KG1 (cell line): ENCODE measurements at regions not wholly inside any gene's neighbourhood (a gene's known extent, or its start where the extent isn't known, plus 50 kb on each side); places are given as distances from the start of the nearest gene placed in this dataset.
"Not testable (repeated sequence)": the region's sequence is repeated elsewhere in the genome, so short reads cannot be mapped to it uniquely, and the experiment has no call there.

Source experiments
- DNase-seq: peaks from one replicate; lab custom pipeline; 2025; lab: John Stamatoyannopoulos, UW

- DNase-seq: no peak
These were observed 308.3 kb downstream of the TSN start for GRCh38 chr2:122063716-122064115.

GRCh38 chr2:122070241-122070731 lies 314.8 kb downstream of the TSN start:
- no peak for DNase-seq

GRCh38 chr2:122072666-122073065 lies 317.2 kb downstream of the TSN start:
- no peak for DNase-seq

GRCh38 chr2:122074201-122074600 lies 318.8 kb downstream of the TSN start:
- DNase-seq: no peak

- DNase-seq: no peak
These were observed 319.9 kb downstream of the TSN start for GRCh38 chr2:122075381-122075780.

GRCh38 chr2:122077114-122077513 lies 321.7 kb downstream of the TSN start:
- DNase-seq: no peak

- no peak for DNase-seq
These were observed 322.3 kb downstream of the TSN start for GRCh38 chr2:122077771-122078170.

GRCh38 chr2:122078451-122078850 lies 323.0 kb downstream of the TSN start:
- DNase-seq: no peak

- DNase-seq: no peak
These were observed 324.4 kb downstream of the TSN start for GRCh38 chr2:122079844-122080243.

- no peak for DNase-seq
These were observed 324.9 kb downstream of the TSN start for GRCh38 chr2:122080316-122080715.

GRCh38 chr2:122080871-122081270 lies 325.4 kb downstream of the TSN start:
- DNase-seq: no peak

- DNase-seq: no peak
These were observed 326.3 kb downstream of the TSN start for GRCh38 chr2:122081751-122082150.

GRCh38 chr2:122083256-122084048 lies 328.0 kb downstream of the TSN start:
- DNase-seq: no peak

GRCh38 chr2:122085672-122086071 lies 330.2 kb downstream of the TSN start:
- not testable (repeated sequence) for DNase-seq

- DNase-seq: no peak
These were observed 339.1 kb downstream of the TSN start for GRCh38 chr2:122094557-122094956.

GRCh38 chr2:122096761-122097160 lies 341.3 kb downstream of the TSN start:
- DNase-seq: no peak

- no peak for DNase-seq
These were observed 342.9 kb downstream of the TSN start for GRCh38 chr2:122098306-122098705.

- no peak for DNase-seq
These were observed 344.9 kb downstream of the TSN start for GRCh38 chr2:122100346-122100745.

GRCh38 chr2:122100756-122101155 lies 345.3 kb downstream of the TSN start:
- DNase-seq: no peak

GRCh38 chr2:122101319-122101718 lies 345.9 kb downstream of the TSN start:
- no peak for DNase-seq

GRCh38 chr2:122105171-122105876 lies 349.9 kb downstream of the TSN start:
- no peak for DNase-seq

GRCh38 chr2:122105877-122106206 lies 350.4 kb downstream of the TSN start:
- DNase-seq: no peak

- DNase-seq: no peak
These were observed 352.7 kb downstream of the TSN start for GRCh38 chr2:122108186-122108585.
